KMS-11 (cell line): ENCODE measurements at regions not wholly inside any gene's neighbourhood (a gene's known extent, or its start where the extent isn't known, plus 50 kb on each side); places are given as distances from the start of the nearest gene placed in this dataset.

Source experiments
- H2AFZ ChIP-seq: fragments of 200-600 bp; sonication (generic); 2 replicates; pipeline ENCODE4 v1.6.1; 2016; ENCODE audit warnings: antibody characterized with exemption, mixed run types, low read depth
- H3K27ac ChIP-seq: fragments of 200-600 bp; sonication (generic); 2 replicates; pipeline ENCODE4 v1.6.1; 2016; ENCODE audit warnings: mild to moderate bottlenecking, mixed run types
- H3K27me3 ChIP-seq: fragments of 200-600 bp; sonication (generic); 2 replicates; pipeline ENCODE4 v1.6.1; 2017; ENCODE audit warnings: mild to moderate bottlenecking, low read depth, mixed run types, moderate library complexity; ENCODE audit not compliant: insufficient read depth
- H3K36me3 ChIP-seq: fragments of 200-600 bp; sonication (generic); 2 replicates; pipeline ENCODE4 v1.6.1; 2017; ENCODE audit warnings: mild to moderate bottlenecking, mixed run types; ENCODE audit not compliant: insufficient read depth
- H3K4me1 ChIP-seq: fragments of 200-600 bp; sonication (generic); 2 replicates; pipeline ENCODE4 v1.6.1; 2016; ENCODE audit warnings: mild to moderate bottlenecking, low read depth, mixed run types; ENCODE audit not compliant: poor library complexity, severe bottlenecking
- H3K4me2 ChIP-seq: fragments of 200-600 bp; sonication (generic); 2 replicates; pipeline ENCODE4 v1.7.0; 2016; ENCODE audit warnings: mild to moderate bottlenecking, mixed run types
- H3K4me3 ChIP-seq: fragments of 200-600 bp; sonication (generic); IDR thresholded peaks from 2 replicates; pipeline ENCODE4 v1.6.1; 2017; ENCODE audit warnings: low read depth, low read length, mixed read lengths; ENCODE audit not compliant: insufficient read depth
- H3K79me2 ChIP-seq: fragments of 200-600 bp; sonication (generic); 2 replicates; pipeline ENCODE4 v1.6.1; 2016; ENCODE audit warnings: low read depth, mixed run types; ENCODE audit not compliant: insufficient read depth
- H3K9ac ChIP-seq: fragments of 200-600 bp; sonication (generic); 2 replicates; pipeline ENCODE4 v1.6.1; 2016; ENCODE audit warnings: mild to moderate bottlenecking, mixed run types
- H4K20me1 ChIP-seq: fragments of 200-600 bp; sonication (generic); 2 replicates; pipeline ENCODE4 v1.6.1; 2016; ENCODE audit warnings: mild to moderate bottlenecking, mixed run types; ENCODE audit not compliant: insufficient read depth
- CTCF ChIP-seq: fragments of 200-600 bp; sonication (generic); conservative IDR thresholded peaks from 2 replicates; pipeline ENCODE4 v1.6.1; 2017; ENCODE audit warnings: low read depth, mild to moderate bottlenecking, antibody characterized with exemption, low read length, moderate library complexity, mixed read lengths

GRCh38 chr2:37781028-37781427, 109.6 kb upstream of the CDC42EP3 start:
- no peak overlapping the region for H2AFZ ChIP-seq
- no peak overlapping the region for H3K4me3 ChIP-seq
- no peak overlapping the region for H3K4me2 ChIP-seq
- H3K79me2 ChIP-seq = no peaks in the 10 kb centered on the region
- H3K36me3 ChIP-seq = no peaks in the 10 kb centered on the region
- H3K27me3 ChIP-seq = no peaks in the 10 kb centered on the region
- H3K9ac ChIP-seq = no peak overlapping the region
- no peaks in the 10 kb centered on the region for H3K4me1 ChIP-seq
- no peak overlapping the region for H3K27ac ChIP-seq
- no peak for TF ChIP-seq CTCF
- no peaks in the 10 kb centered on the region for H4K20me1 ChIP-seq

GRCh38 chr2:37782155-37782673, 110.8 kb upstream of the CDC42EP3 start:
- no peaks in the 10 kb centered on the region for H3K27me3 ChIP-seq
- no peaks in the 10 kb centered on the region for H3K36me3 ChIP-seq
- no peaks in the 10 kb centered on the region for H3K4me1 ChIP-seq
- H3K9ac ChIP-seq = no peak overlapping the region
- no peak overlapping the region for H2AFZ ChIP-seq
- no peak for TF ChIP-seq CTCF
- no peaks in the 10 kb centered on the region for H3K79me2 ChIP-seq
- H3K4me2 ChIP-seq = no peak overlapping the region
- no peaks in the 10 kb centered on the region for H4K20me1 ChIP-seq
- H3K27ac ChIP-seq = no peak overlapping the region
- H3K4me3 ChIP-seq = no peak overlapping the region

GRCh38 chr2:37782721-37783371, 111.4 kb upstream of the CDC42EP3 start:
- TF ChIP-seq CTCF = no peak
- no peak overlapping the region for H3K9ac ChIP-seq

GRCh38 chr2:37783545-37783944, 112.1 kb upstream of the CDC42EP3 start:
- no peak overlapping the region for H3K9ac ChIP-seq
- H3K4me1 ChIP-seq = no peaks in the 10 kb centered on the region

More at GRCh38 chr2:37782721-37783371, 111.4 kb upstream of the CDC42EP3 start:
- H3K4me2 ChIP-seq = no peak overlapping the region
- H4K20me1 ChIP-seq = no peaks in the 10 kb centered on the region
- no peaks in the 10 kb centered on the region for H3K4me1 ChIP-seq
- no peaks in the 10 kb centered on the region for H3K27me3 ChIP-seq
- no peak overlapping the region for H2AFZ ChIP-seq
- H3K79me2 ChIP-seq = no peaks in the 10 kb centered on the region
- H3K36me3 ChIP-seq = no peaks in the 10 kb centered on the region
- no peak overlapping the region for H3K27ac ChIP-seq
- no peak overlapping the region for H3K4me3 ChIP-seq

More at GRCh38 chr2:37783545-37783944, 112.1 kb upstream of the CDC42EP3 start:
- no peak overlapping the region for H3K4me2 ChIP-seq
- H2AFZ ChIP-seq = no peak overlapping the region
- no peak overlapping the region for H3K27ac ChIP-seq
- H3K79me2 ChIP-seq = no peaks in the 10 kb centered on the region
- no peaks in the 10 kb centered on the region for H4K20me1 ChIP-seq
- no peaks in the 10 kb centered on the region for H3K27me3 ChIP-seq
- no peak for TF ChIP-seq CTCF
- H3K36me3 ChIP-seq = no peaks in the 10 kb centered on the region
- no peak overlapping the region for H3K4me3 ChIP-seq
